ENCODE measurements at regions not wholly inside any gene's neighbourhood (a gene's known extent, or its start where the extent isn't known, plus 50 kb on each side); places are given as distances from the start of the nearest gene placed in this dataset.

DNA sequence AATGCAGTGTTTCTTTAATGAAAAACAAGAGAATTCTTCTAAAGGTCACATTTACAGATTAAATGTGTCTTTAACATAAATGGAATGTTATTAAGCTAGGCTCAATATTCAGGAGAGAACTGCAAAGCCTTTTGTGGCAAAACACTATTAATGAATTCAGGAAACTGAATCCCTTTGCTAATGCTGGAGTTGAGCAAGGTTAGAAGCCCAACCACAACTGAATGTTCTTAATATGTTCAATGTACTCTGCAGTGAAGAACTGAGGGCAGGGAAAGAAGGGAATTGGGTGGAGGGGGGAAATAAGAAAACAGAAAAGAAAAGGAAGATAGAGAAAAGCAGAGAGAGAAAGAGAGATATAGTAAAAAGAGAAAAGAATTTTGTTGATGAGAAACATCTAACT lies 276.7 kb upstream of the TMEM161B start:
- no peak for DNase-seq (ENCODE audit: low spot score)
- Histone ChIP-seq H3K36me3 (replicated peaks in 1 of 2; ENCODE audit: control insufficient read depth in 1 of 2, insufficient read depth in 2 of 2, low read length in 2 of 2) (no peaks in the 10 kb centered on the region), H2AFZ (ENCODE audit: low read length) (no peak overlapping the region), H3K4me3 (replicated peaks in 1 of 3; ENCODE audit: insufficient read depth in 1 of 3, low read depth in 2 of 3, low read length in 3 of 3) (no peak overlapping the region), H4K20me1 (ENCODE audit: insufficient read depth, low read length) (no peaks in the 10 kb centered on the region), H3K27ac (ENCODE audit: extremely low read length, insufficient read depth, low read length) (no peak overlapping the region), H3K4me1 (ENCODE audit: insufficient read depth, low read length) (no peaks in the 10 kb centered on the region), H3K4me2 (ENCODE audit: low read depth, low read length) (no peak overlapping the region), H3K27me3 (ENCODE audit: control insufficient read depth in 1 of 2, insufficient read depth in 2 of 2, low read length in 2 of 2) (no peaks in the 10 kb centered on the region), H3K9ac (ENCODE audit: insufficient read depth, low read depth, low read length) (no peak overlapping the region), H3K79me2 (ENCODE audit: insufficient read depth, low read length) (no peaks in the 10 kb centered on the region), H3K9me3 (ENCODE audit: low read length) (no peaks in the 10 kb centered on the region)
- ChIA-PET CTCF (ENCODE audit: low intra/inter-chr PET ratio, low total read pairs) (no interaction called here), POLR2A (no interaction called here)
- in situ Hi-C loops (cut with HindIII; ENCODE audit: extremely low pct_ligation_motif_present, low pct_unique_long_range_greater_than_20kb): no loop called here
- no TSS peak for BruUV-seq (replicated peaks)
- FAIRE-seq: no peak
- intact Hi-C loops (cut with micrococcal nuclease; ENCODE audit: unreplicated experiment): no loop called here
- TF ChIP-seq ZNF331 (CRISPR knock-in tag; IDR thresholded peaks at IDR 0.05): no peak
- TF ChIP-seq ZBTB3 (CRISPR knock-in tag; IDR thresholded peaks at IDR 0.05; ENCODE audit: borderline replicate concordance, low read depth): no peak
- ATAC-seq: no peak

DNA sequence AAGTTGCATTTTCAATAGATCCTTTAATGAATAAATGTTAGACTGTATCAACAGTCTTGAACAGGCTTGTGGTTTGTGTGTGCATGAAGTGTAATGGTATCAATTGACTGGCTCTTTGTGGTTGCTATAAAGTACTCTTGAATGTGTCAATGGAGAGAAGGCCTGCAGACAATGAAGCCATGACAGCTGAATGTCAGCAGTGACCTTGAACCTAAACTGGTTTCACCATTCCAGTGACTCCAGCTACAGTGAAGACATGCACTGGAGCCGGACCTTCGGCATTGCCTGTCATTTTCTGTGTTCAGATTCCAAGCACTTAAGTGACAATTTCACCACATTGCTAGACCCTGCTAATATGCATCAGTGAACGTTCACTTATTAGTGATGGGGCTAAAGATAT lies 276.0 kb upstream of the TMEM161B start:
- Histone ChIP-seq H4K20me1 (ENCODE audit: insufficient read depth, low read length) (no peaks in the 10 kb centered on the region), H3K36me3 (replicated peaks in 1 of 2; ENCODE audit: control insufficient read depth in 1 of 2, insufficient read depth in 2 of 2, low read length in 2 of 2) (no peaks in the 10 kb centered on the region), H3K4me1 (ENCODE audit: insufficient read depth, low read length) (no peaks in the 10 kb centered on the region), H3K79me2 (ENCODE audit: insufficient read depth, low read length) (no peaks in the 10 kb centered on the region), H3K27ac (ENCODE audit: extremely low read length, insufficient read depth, low read length) (no peak overlapping the region), H3K9ac (ENCODE audit: insufficient read depth, low read depth, low read length) (no peak overlapping the region), H3K27me3 (ENCODE audit: control insufficient read depth in 1 of 2, insufficient read depth in 2 of 2, low read length in 2 of 2) (no peaks in the 10 kb centered on the region), H2AFZ (ENCODE audit: low read length) (no peak overlapping the region), H3K4me3 (replicated peaks in 1 of 3; ENCODE audit: insufficient read depth in 1 of 3, low read depth in 2 of 3, low read length in 3 of 3) (no peak overlapping the region), H3K4me2 (ENCODE audit: low read depth, low read length) (no peak overlapping the region), H3K9me3 (ENCODE audit: low read length) (no peaks in the 10 kb centered on the region)
- in situ Hi-C loops (cut with HindIII; ENCODE audit: extremely low pct_ligation_motif_present, low pct_unique_long_range_greater_than_20kb) (no loop called here), intact Hi-C loops (cut with micrococcal nuclease; ENCODE audit: unreplicated experiment) (no loop called here)
- FAIRE-seq: no peak
- 0% methylated on average over 3 of the region's 3 CpGs for WGBS (ENCODE audit: low lambda C conversion rate)
- CTCF ChIA-PET (ENCODE audit: low intra/inter-chr PET ratio, low total read pairs): no interaction called here
- BruUV-seq (replicated peaks): no TSS peak
- POLR2A ChIA-PET: no interaction called here
- TF ChIP-seq, protein P1, sequence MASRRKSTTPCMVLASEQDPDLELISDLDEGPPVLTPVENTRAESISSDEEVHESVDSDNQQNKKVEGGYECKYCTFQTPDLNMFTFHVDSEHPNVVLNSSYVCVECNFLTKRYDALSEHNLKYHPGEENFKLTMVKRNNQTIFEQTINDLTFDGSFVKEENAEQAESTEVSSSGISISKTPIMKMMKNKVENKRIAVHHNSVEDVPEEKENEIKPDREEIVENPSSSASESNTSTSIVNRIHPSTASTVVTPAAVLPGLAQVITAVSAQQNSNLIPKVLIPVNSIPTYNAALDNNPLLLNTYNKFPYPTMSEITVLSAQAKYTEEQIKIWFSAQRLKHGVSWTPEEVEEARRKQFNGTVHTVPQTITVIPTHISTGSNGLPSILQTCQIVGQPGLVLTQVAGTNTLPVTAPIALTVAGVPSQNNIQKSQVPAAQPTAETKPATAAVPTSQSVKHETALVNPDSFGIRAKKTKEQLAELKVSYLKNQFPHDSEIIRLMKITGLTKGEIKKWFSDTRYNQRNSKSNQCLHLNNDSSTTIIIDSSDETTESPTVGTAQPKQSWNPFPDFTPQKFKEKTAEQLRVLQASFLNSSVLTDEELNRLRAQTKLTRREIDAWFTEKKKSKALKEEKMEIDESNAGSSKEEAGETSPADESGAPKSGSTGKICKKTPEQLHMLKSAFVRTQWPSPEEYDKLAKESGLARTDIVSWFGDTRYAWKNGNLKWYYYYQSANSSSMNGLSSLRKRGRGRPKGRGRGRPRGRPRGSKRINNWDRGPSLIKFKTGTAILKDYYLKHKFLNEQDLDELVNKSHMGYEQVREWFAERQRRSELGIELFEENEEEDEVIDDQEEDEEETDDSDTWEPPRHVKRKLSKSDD (CRISPR knock-in tag; IDR thresholded peaks at IDR 0.05; ENCODE audit: low read depth): no peak
- no peak for TF ChIP-seq ZNF496 (CRISPR knock-in tag; IDR thresholded peaks at IDR 0.05; ENCODE audit: insufficient replicate concordance)
- TF ChIP-seq PITX1 (CRISPR knock-in tag; IDR thresholded peaks at IDR 0.05): no peak
- TF ChIP-seq, protein P2, sequence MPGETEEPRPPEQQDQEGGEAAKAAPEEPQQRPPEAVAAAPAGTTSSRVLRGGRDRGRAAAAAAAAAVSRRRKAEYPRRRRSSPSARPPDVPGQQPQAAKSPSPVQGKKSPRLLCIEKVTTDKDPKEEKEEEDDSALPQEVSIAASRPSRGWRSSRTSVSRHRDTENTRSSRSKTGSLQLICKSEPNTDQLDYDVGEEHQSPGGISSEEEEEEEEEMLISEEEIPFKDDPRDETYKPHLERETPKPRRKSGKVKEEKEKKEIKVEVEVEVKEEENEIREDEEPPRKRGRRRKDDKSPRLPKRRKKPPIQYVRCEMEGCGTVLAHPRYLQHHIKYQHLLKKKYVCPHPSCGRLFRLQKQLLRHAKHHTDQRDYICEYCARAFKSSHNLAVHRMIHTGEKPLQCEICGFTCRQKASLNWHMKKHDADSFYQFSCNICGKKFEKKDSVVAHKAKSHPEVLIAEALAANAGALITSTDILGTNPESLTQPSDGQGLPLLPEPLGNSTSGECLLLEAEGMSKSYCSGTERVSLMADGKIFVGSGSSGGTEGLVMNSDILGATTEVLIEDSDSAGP (CRISPR knock-in tag; IDR thresholded peaks at IDR 0.05; ENCODE audit: borderline replicate concordance): no peak
- TF ChIP-seq, protein P3, sequence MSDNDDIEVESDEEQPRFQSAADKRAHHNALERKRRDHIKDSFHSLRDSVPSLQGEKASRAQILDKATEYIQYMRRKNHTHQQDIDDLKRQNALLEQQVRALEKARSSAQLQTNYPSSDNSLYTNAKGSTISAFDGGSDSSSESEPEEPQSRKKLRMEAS (IDR thresholded peaks at IDR 0.05): no peak
- TF ChIP-seq ZNF614 (CRISPR knock-in tag; IDR thresholded peaks at IDR 0.05; ENCODE audit: borderline replicate concordance): no peak
- no peak for TF ChIP-seq ZNF263 (CRISPR knock-in tag; IDR thresholded peaks at IDR 0.05)
- TF ChIP-seq, protein P4, sequence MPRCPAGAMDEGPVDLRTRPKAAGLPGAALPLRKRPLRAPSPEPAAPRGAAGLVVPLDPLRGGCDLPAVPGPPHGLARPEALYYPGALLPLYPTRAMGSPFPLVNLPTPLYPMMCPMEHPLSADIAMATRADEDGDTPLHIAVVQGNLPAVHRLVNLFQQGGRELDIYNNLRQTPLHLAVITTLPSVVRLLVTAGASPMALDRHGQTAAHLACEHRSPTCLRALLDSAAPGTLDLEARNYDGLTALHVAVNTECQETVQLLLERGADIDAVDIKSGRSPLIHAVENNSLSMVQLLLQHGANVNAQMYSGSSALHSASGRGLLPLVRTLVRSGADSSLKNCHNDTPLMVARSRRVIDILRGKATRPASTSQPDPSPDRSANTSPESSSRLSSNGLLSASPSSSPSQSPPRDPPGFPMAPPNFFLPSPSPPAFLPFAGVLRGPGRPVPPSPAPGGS (CRISPR knock-in tag; IDR thresholded peaks at IDR 0.05): no peak
- no peak for TF ChIP-seq KMT2A (CRISPR knock-in tag; IDR thresholded peaks at IDR 0.05)
- no peak for TF ChIP-seq SNAPC2 (CRISPR knock-in tag; IDR thresholded peaks at IDR 0.05)
- DNase-seq (ENCODE audit: low spot score): no peak
- no peak for ATAC-seq
